WTC11 (cell line): ENCODE measurements at regions not wholly inside any gene's neighbourhood (a gene's known extent, or its start where the extent isn't known, plus 50 kb on each side); places are given as distances from the start of the nearest gene placed in this dataset.

Source experiments
- ATAC-seq: fragments of 200-7000 bp; cut with Tn5 transposase; 2 replicates; pipeline ENCODE4 v1.10.0; 2021; ENCODE audit warnings: mild to moderate bottlenecking, moderate library complexity
- CTCF ChIA-PET: fragments of 300-600 bp; sonication (Branson Sonifier 250); formaldehyde crosslinking; loops from one replicate; lab custom pipeline; 2021; ENCODE audit warnings: antibody characterized with exemption; lab: Charles Lee
- POLR2A ChIA-PET: fragments of 350-600 bp; sonication (Branson Sonifier 250); formaldehyde crosslinking; loops from one replicate; lab custom pipeline; 2021; ENCODE audit warnings: antibody characterized with exemption; lab: Charles Lee
- DNase-seq: peaks from one replicate; pipeline ENCODE4 v3.0.0; 2021; ENCODE audit warnings: low spot score
- H3K27ac Mint-ChIP-seq: 2 replicates; pipeline ENCODE4 v1.8.0; 2021; ENCODE audit warnings: mixed read lengths
- H3K27me3 Mint-ChIP-seq: 2 replicates; pipeline ENCODE4 v1.8.0; 2021; ENCODE audit warnings: low read depth, mild to moderate bottlenecking, moderate library complexity, mixed read lengths
- H3K36me3 Mint-ChIP-seq: 2 replicates; pipeline ENCODE4 v1.8.0; 2021; ENCODE audit warnings: mixed read lengths
- H3K4me1 Mint-ChIP-seq: 2 replicates; pipeline ENCODE4 v1.8.0; 2022; ENCODE audit warnings: mixed read lengths
- H3K4me3 Mint-ChIP-seq: 2 replicates; pipeline ENCODE4 v1.8.0; 2021; ENCODE audit warnings: mild to moderate bottlenecking, moderate library complexity, mixed read lengths
- H3K9me3 Mint-ChIP-seq: 2 replicates; pipeline ENCODE4 v1.8.0; 2021; ENCODE audit warnings: mixed read lengths
- CBFB ChIP-seq: sonication (generic); formaldehyde crosslinking; IDR thresholded peaks from 2 replicates; pipeline ENCODE4 v1.8.1; 2022; ENCODE audit warnings: mild to moderate bottlenecking, low read depth, missing genetic modification reagents
- CDX4 ChIP-seq: fragments of 250-450 bp; sonication (Bioruptor Pico); IDR thresholded peaks from 2 replicates; pipeline ENCODE4 v1.9.0; 2021; ENCODE audit warnings: moderate library complexity, mild to moderate bottlenecking, inconsistent platforms, borderline replicate concordance
- CREB1 ChIP-seq: sonication (generic); formaldehyde crosslinking; IDR thresholded peaks from 2 replicates; pipeline ENCODE4 v1.8.0; 2023; ENCODE audit warnings: mild to moderate bottlenecking, missing genetic modification reagents
- CTCF ChIP-seq: fragments of 200-600 bp; IDR thresholded peaks from 2 replicates; pipeline ENCODE4 v1.8.0; 2022; ENCODE audit warnings: antibody characterized with exemption
- E2F4 ChIP-seq: sonication (generic); formaldehyde crosslinking; IDR thresholded peaks from 2 replicates; pipeline ENCODE4 v1.8.1; 2022; ENCODE audit warnings: low read depth, mild to moderate bottlenecking, moderate library complexity, missing genetic modification reagents, borderline replicate concordance
- FOXP4 ChIP-seq: sonication (generic); formaldehyde crosslinking; IDR thresholded peaks from 2 replicates; pipeline ENCODE4 v1.8.0; 2022; ENCODE audit warnings: mild to moderate bottlenecking, missing genetic modification reagents
- GTF2I ChIP-seq: fragments of 250-450 bp; sonication (Bioruptor Pico); conservative IDR thresholded peaks from 2 replicates; pipeline ENCODE4 v1.4.0; 2021; ENCODE audit warnings: mild to moderate bottlenecking
- IRF2 ChIP-seq: sonication (generic); formaldehyde crosslinking; IDR thresholded peaks from 2 replicates; pipeline ENCODE4 v1.8.0; 2022; ENCODE audit warnings: low read depth, missing genetic modification reagents, borderline replicate concordance
- MAX ChIP-seq: sonication (generic); formaldehyde crosslinking; IDR thresholded peaks from 2 replicates; pipeline ENCODE4 v1.8.0; 2022; ENCODE audit warnings: mild to moderate bottlenecking, missing genetic modification reagents
- MYBL2 ChIP-seq: sonication (generic); formaldehyde crosslinking; IDR thresholded peaks from 2 replicates; pipeline ENCODE4 v1.8.1; 2023; ENCODE audit warnings: mild to moderate bottlenecking, moderate library complexity, missing genetic modification reagents
- NFE2L1 ChIP-seq: sonication (generic); formaldehyde crosslinking; IDR thresholded peaks from 2 replicates; pipeline ENCODE4 v1.8.1; 2023; ENCODE audit warnings: missing genetic modification reagents
- OVOL2 ChIP-seq: fragments of 250-450 bp; sonication (Bioruptor Pico); IDR thresholded peaks from 2 replicates; pipeline ENCODE4 v1.9.0; 2021; ENCODE audit warnings: mild to moderate bottlenecking, borderline replicate concordance
- SMAD4 ChIP-seq: sonication (generic); formaldehyde crosslinking; IDR thresholded peaks from 2 replicates; pipeline ENCODE4 v1.8.0; 2022; ENCODE audit warnings: mild to moderate bottlenecking, missing genetic modification reagents
- ZMAT4 ChIP-seq: fragments of 250-450 bp; sonication (Bioruptor Pico); IDR thresholded peaks from 2 replicates; pipeline ENCODE4 v1.9.0; 2021; ENCODE audit warnings: mild to moderate bottlenecking
- ZNF138 ChIP-seq: sonication (generic); formaldehyde crosslinking; conservative IDR thresholded peaks from 2 replicates; pipeline ENCODE4 v1.8.1; 2022; ENCODE audit warnings: mild to moderate bottlenecking, moderate library complexity, missing genetic modification reagents
- ZNF396 ChIP-seq: fragments of 250-450 bp; sonication (Bioruptor Pico); IDR thresholded peaks from 2 replicates; pipeline ENCODE4 v1.8.0; 2021; ENCODE audit warnings: mild to moderate bottlenecking, moderate library complexity, borderline replicate concordance
- ZNF425 ChIP-seq: fragments of 250-450 bp; sonication (Bioruptor Pico); conservative IDR thresholded peaks from 2 replicates; pipeline ENCODE4 v1.9.0; 2021; ENCODE audit warnings: mild to moderate bottlenecking
- ZNF532 ChIP-seq: fragments of 250-450 bp; sonication (Bioruptor Pico); IDR thresholded peaks from 2 replicates; pipeline ENCODE4 v1.9.0; 2021; ENCODE audit warnings: mild to moderate bottlenecking, borderline replicate concordance

GRCh38 chr10:60707841-60708240 lies 70.4 kb upstream of the CDK1 start (continued):
- TF ChIP-seq FOXP4 (CRISPR knock-in tag) (no peak), IRF2 (CRISPR knock-in tag) (no peak), NFE2L1 (CRISPR knock-in tag) (no peak), CTCF (no peak), CREB1 (no peak), OVOL2 (CRISPR knock-in tag) (no peak), ZNF396 (no peak)

GRCh38 chr10:60706146-60706545 lies 72.1 kb upstream of the CDK1 start:
- H3K27ac Mint-ChIP-seq: no peak overlapping the region
- DNase-seq (no peak), ATAC-seq (no peak)
- POLR2A ChIA-PET: no interaction called here
- H3K36me3 Mint-ChIP-seq: peaks cover 20% of the 10 kb centered on the region
- H3K27me3 Mint-ChIP-seq: no peaks in the 10 kb centered on the region; the same call in 1 of the 2 replicates
- H3K4me1 Mint-ChIP-seq: peaks cover 22% of the 10 kb centered on the region
- no peak overlapping the region for H3K4me3 Mint-ChIP-seq
- TF ChIP-seq SMAD4: no peak
- CTCF ChIA-PET: no interaction called here
- peaks cover 19% of the 10 kb centered on the region for H3K9me3 Mint-ChIP-seq

GRCh38 chr10:60705376-60705775 lies 72.9 kb upstream of the CDK1 start:
- DNase-seq (no peak), ATAC-seq (no peak)
- H3K4me1 Mint-ChIP-seq: peaks cover 15% of the 10 kb centered on the region
- H3K9me3 Mint-ChIP-seq: peaks cover 19% of the 10 kb centered on the region
- POLR2A ChIA-PET: no interaction called here
- no peak for TF ChIP-seq CDX4 (CRISPR knock-in tag)
- no peak for TF ChIP-seq MAX
- TF ChIP-seq ZNF396: no peak
- TF ChIP-seq CBFB (CRISPR knock-in tag): no peak
- TF ChIP-seq OVOL2 (CRISPR knock-in tag): no peak
- TF ChIP-seq ZNF138 (CRISPR knock-in tag): no peak
- no peak for TF ChIP-seq ZNF425 (CRISPR knock-in tag)
- TF ChIP-seq ZNF532 (CRISPR knock-in tag): no peak
- no peak for TF ChIP-seq GTF2I (CRISPR knock-in tag)
- no peak for TF ChIP-seq MYBL2 (CRISPR knock-in tag)
- TF ChIP-seq E2F4 (CRISPR knock-in tag): no peak
- no peak for TF ChIP-seq ZMAT4
- TF ChIP-seq, all 79 proteins: peak for 0
- H3K36me3 Mint-ChIP-seq: peaks cover 20% of the 10 kb centered on the region
- H3K27me3 Mint-ChIP-seq: no peaks in the 10 kb centered on the region; the same call in 1 of the 2 replicates
- H3K27ac Mint-ChIP-seq: no peak overlapping the region
- CTCF ChIA-PET: no interaction called here
- H3K4me3 Mint-ChIP-seq: no peak overlapping the region
